Stimulated activated CD4-positive, alpha-beta T cell treated with anti-CD3 and anti-CD28 coated beads, TNF-alpha, amount 100 ng/mL, for 24 hours (primary cell): ENCODE measurements at regions not wholly inside any gene's neighbourhood (a gene's known extent, or its start where the extent isn't known, plus 50 kb on each side); places are given as distances from the start of the nearest gene placed in this dataset.
"Not testable (repeated sequence)": the region's sequence is repeated elsewhere in the genome, so short reads cannot be mapped to it uniquely, and the experiment has no call there.

Source experiments
- DNase-seq, 3 experiments: peaks; one replicate each; pipeline ENCODE4 v3.0.0-alpha.2; 2020; ENCODE audit warnings: low read depth in 3 of 3

DNA sequence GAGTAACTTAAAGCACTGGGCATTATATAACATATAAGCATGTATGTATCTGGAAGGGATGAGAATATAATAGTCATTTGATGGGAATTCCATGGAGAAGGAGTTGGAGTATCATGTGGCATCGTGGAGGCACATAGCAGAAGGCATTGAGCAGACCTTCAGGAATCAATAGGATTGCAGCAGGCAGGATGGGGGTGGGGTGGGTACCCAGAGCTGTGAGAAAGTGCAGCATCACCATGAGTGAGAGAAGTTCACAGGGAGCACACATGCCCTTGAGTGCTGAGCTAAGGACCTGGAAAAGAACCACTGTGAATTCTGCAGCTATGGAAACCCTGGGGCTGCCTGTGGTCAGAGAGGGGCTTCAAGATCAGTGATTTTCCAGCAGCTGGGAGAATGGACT lies 57.3 kb downstream of the MED10 start:
- DNase-seq = no peak

DNA sequence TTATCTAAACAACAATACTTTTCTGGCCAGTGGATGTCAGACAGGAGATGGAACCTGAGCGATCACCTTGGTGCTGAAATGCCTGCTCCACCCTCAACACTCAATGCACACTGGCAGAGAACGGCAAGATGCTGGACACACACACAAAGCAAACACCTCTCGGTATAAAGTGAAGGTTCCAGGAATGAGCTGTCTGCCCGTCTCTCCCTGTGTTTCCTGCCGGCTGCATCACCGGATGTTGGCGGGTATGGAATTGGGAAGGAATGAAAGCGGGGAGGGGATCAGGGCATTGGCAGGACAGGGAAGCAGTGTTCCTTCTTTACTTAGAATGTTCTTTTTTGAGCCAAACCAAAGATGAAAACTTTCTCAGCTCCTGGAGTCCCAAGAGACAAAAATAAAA lies 59.2 kb downstream of the MED10 start:
- DNase-seq = no peak

GRCh38 chr5:6317116-6317798 lies 61.1 kb downstream of the MED10 start:
- DNase-seq = no peak

DNA sequence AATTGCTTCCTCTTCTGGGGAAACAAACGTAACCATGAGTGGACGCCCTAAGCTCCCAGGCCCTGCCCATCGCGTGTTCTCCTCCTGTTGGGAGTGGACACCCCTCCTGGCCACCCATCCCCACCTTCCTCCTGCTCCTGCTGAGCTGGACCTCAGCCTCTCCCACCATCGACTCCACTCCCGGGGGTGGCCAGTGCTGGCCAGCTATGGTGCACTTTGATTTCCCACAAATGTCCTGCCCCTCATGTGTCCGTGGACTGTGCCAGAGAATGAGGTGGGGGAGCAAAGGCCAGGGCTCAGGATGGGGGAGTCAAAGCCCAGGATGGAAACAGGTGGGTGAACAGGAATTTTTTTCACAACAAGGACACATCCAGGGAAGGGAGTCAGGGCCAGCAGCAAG lies 62.8 kb downstream of the MED10 start:
- no peak for DNase-seq

DNA sequence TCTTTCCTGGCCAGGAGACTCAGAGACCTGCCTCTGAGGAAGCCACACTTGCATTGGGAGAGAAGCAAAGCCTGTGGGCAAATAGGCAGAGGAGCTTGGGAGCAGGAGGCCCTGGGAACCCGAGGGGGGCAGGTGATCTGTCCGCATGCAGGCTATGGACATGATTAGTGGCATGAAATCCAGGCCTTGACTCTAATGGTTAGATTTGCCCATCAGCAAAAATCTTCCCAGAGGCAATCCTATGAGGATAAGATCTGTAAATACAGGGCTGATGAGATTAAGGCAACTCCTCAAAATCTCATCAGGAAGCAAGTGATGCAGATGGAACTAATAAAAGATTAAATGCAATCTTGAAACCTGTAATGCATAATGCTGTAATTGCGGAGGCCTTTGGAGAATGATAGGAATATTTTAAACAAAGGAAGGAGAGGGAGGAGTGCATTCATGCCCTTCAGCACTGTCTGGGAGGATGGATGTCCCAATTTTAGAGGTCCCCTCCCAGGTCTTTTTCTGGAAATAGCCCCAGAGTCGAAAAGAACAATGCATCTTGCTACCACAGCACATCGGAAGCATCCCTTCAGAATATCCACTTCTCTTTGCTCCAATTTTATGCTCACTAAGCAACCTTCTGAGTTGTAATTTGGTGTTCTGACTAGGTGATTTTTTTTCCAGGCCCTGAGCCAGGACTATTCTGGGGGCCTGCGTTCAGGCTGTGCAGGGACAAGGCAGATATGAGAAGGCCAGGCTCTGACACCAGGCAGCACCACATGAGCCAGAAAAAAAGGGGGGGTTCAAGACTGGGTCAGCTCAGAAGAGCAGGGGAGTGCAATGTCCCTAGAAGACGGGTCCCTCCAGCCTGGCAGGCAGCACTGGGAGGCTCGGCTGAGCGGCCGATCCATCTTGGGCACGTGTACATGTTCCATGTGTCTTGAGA lies 66.5 kb downstream of the MED10 start:
- no peak for DNase-seq

DNA sequence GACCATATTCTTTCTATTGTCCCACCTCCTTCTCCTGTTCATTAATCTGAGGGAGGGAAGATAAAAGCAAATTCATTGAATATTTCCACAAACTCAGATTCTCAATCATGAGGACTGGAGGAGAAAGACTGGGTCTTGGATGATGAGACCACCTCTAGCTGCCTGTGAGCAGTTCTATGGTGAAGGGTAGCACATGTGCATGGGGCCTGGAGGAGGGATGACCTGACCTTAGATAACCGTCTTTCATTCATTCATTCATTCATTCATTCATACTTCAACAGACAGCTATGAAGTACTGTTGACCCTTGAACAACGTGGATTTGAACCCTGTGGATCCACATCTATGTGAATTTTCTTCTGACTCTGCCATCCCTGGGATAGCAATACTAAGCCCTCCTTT lies 68.4 kb downstream of the MED10 start:
- no peak for DNase-seq

GRCh38 chr5:6308683-6309082 lies 69.7 kb downstream of the MED10 start:
- no peak for DNase-seq

GRCh38 chr5:6307304-6307703 lies 71.0 kb downstream of the MED10 start:
- no peak for DNase-seq

DNA sequence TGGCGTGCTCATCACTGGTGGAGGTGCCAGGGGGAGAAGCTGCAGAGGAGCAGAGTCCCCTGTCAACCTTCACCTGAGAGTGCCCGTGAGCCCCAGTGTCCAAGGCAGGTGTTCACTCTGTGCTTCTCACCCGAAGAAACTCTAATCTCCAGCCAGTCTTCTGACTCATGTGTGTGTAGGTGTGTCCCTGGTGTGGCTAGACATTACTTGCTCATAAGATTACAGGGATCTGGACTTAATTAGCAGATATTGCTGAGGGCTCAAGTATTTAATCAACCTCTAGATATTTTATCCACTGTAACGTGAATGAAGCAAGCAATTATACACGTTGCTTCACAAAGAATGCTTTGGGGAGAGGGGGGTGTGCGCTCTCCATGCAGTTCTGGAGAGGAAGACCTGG lies 72.5 kb downstream of the MED10 start:
- no peak for DNase-seq

DNA sequence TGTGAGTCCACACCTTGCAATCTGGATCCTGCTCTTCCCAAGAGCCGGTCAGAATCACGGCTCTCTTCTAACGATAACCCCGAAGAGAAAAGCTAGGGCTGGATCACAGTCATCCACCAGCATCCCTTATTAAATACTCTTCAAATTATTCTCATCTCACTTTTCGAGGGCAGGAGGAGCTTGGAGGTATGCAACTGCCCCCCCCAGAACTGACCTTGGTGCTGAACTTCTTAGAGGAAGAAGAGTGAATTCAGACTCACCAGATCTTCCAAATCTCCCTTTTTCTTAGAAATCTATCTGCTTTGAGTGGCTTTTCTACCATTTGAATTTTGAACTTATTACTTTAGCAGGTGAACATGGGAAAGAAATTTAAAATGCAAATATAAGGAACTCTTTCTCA lies 75.7 kb downstream of the MED10 start:
- DNase-seq = no peak

GRCh38 chr5:6302075-6302474 lies 76.3 kb downstream of the MED10 start:
- no peak for DNase-seq

GRCh38 chr5:6296524-6296923 lies 81.8 kb downstream of the MED10 start:
- no peak for DNase-seq

DNA sequence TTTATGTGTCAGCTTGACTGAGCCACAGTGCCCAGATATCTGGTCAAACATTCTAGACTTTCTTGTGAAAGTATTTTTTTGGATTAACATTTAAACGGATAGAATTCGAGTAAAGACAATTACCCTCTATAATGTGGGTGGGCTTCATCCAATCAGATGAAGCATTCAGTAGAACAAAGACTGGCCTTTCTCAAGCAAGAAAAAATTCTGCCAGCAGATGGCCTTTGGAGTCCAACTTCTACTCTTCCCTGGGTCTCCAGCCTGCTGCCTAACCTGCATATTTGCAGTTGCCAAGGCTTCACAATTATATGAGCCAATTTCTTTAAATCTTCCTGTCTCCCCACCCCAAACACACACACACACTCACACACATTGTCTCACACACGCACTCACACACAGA lies 86.4 kb downstream of the MED10 start:
- no peak for DNase-seq

DNA sequence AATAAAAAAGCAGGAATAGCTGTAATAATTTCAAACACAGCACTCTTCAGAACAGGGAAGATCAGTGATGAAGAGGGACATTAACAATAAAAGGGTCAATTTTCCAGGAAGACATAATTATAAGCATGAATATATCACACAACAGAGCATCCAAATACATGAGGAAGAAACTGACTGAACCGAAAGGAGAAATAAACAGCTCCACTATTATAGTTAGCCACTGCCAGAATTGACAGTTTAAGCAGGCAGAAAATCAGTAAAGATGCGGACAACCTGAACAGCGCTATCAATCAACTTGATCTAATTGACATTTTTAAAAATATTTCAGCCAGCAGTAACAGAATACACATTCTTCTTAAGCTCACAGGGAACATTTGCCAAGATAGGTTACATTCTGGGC lies 89.1 kb downstream of the MED10 start:
- DNase-seq = no peak

GRCh38 chr5:6287176-6287575 lies 91.2 kb downstream of the MED10 start:
- no peak for DNase-seq

DNA sequence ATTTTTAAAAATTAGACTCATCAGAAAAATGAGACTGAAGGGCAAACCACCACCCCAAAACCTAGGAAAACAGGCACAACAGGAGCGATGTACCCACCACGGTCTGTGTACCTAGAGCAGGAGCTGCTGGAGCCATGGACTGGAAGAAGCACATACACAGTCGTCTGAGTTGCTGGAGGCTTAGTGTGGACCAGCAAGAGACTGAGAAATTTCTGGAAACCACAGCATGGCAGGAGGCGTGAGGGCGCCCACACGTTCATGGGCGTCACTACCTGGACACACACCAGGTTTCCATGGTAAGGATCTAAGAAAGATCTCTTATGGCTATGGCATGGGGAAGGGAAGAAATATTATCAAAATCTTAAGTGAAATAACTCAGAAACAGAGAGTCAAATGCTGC lies 91.9 kb downstream of the MED10 start:
- DNase-seq = no peak

DNA sequence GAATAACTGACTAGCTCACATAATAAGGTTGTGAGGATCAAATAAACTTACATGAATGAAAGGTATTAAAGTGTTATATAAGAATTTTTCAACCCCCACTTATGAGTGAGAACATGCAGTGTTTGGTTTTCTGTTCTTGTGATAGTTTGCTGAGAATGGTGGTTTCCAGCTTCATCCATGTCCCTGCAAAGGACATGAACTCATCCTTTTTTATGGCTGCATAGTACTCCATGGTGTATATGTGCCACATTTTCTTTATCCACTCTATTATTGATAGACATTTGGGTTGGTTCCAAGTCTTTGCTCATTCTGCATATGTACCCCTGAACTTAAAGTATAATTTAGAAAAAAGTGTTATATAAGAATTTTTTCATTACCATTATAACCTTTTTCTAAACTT lies 93.9 kb downstream of the MED10 start:
- not testable (repeated sequence) for DNase-seq

DNA sequence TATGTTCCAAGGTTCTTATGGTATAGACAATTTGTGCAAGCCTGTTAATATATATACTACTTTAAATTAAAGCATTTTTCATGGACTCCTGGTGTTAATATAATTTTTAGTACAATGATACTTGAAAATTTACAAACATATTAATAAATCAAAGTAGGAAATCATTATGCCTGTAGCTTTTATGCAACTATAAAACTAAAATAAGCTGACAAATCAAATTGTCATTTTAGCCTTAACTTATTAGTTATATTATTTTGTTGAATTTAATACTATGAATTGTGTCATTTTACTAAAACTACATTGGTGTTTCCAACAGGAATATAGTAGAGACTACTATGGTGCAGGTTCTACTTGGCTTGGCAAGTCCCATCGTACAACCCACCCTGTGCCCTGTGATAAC lies 96.0 kb downstream of the MED10 start:
- DNase-seq = no peak

DNA sequence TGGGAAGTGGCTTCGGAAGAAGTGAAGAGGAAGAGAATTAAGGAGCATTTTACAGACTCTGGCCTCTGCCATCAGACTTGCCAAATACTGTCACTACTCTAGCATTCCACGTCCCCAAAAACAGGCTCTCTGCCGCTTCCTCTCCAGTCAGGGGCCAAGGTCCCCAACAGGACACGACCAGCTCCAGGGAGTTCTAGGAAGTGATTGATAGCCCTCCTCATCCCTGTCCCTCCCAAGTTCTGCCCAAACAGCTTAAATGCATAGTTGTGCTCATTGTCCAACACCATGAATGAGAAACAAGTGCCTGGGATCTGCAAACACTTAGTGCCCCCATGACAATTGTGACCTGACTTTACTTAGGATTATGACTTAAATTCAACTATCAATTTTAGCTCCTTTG lies 96.5 kb downstream of the MED10 start:
- no peak for DNase-seq

- no peak for DNase-seq
Measured at GRCh38 chr5:6280425-6281100, 97.8 kb downstream of the MED10 start.

GRCh38 chr5:6279607-6280006 lies 98.7 kb downstream of the MED10 start:
- no peak for DNase-seq

- DNase-seq = no peak
Measured at GRCh38 chr5:6274846-6275543, 103.4 kb downstream of the MED10 start.
